GM03348 (cell line): ENCODE measurements at regions not wholly inside any gene's neighbourhood (a gene's known extent, or its start where the extent isn't known, plus 50 kb on each side); places are given as distances from the start of the nearest gene placed in this dataset.
"Not testable (repeated sequence)": the region's sequence is repeated elsewhere in the genome, so short reads cannot be mapped to it uniquely, and the experiment has no call there.

Source experiments
- DNase-seq: peaks from one replicate; pipeline ENCODE4 v3.0.0; 2012; ENCODE audit warnings: low spot score

DNA sequence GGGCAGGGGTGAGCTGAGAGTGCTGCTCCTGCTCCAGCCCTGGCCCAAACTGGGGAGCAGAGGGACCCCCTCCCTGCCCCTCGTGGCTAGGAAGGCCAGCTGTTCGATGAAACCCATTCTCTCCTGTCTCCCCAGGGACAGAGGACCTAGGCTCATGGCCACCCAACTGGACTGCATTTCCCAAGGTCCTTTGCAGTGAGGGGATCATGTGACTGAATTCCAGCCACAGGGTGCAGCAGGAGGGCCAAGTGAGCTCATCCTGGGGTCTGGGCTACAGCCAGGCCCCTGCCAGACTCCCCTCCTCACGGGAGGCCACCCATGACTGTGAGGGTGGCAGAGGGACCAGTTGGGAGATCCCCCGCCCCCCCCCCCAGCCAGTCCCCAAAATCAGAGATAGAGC, 777.6 kb downstream of the TBC1D22A start:
- DNase-seq, result no peak

GRCh38 chr22:47539374-47539773, 776.9 kb downstream of the TBC1D22A start:
- no peak for DNase-seq

DNA sequence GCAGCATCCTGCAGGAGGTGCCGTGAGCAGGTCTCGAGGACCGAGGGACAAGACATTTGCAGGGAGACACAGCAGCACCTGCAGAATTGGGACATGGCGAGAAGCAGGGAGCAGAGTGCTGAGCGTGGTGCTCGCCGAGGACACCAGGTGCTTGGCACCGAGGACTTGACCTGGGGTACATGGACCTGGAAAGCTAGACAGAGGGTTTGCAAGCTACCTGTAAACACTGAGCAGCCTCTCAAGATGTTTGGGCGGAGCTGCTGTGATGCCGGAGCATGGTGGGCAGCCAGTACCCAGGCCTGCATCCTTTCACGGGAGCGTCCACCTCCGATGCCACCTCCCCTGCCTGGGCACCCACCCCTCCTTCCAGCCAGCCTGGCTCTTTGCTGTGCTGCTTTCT, 773.2 kb downstream of the TBC1D22A start:
- DNase-seq, result no peak

DNA sequence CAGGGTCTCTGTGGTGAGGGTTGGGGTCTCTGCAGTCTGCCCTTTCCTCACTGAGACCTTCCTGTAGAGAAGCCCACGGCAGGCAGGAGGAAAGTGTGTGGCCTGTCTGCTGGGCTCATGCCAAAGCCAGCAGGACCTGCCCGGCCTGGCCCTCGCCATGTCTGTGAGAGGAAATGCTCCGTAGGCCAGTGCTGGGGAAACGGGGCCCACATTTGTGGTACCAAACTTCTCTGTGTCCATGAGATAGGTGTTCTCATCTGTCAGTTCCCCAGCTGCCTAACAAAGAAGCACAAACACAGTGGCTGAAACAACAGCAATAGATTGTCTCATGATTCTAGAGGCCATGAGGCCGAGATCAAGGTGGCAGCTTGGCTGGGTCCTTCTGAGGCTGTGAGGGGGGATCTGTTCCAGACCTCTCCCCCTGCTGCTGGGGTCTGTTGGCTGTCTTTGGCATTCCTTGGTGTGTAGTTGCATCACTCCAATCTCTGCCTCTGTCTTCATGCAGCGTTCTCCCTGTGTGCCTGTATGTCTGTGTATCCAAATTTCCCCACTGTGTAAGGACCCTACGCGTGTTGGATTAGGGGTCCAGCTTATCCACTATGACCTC, 772.5 kb downstream of the TBC1D22A start:
- DNase-seq, result no peak

- no peak for DNase-seq
These were observed 771.7 kb downstream of the TBC1D22A start for GRCh38 chr22:47533961-47534803.

GRCh38 chr22:47517062-47517461, 754.6 kb downstream of the TBC1D22A start:
- no peak for DNase-seq

DNA sequence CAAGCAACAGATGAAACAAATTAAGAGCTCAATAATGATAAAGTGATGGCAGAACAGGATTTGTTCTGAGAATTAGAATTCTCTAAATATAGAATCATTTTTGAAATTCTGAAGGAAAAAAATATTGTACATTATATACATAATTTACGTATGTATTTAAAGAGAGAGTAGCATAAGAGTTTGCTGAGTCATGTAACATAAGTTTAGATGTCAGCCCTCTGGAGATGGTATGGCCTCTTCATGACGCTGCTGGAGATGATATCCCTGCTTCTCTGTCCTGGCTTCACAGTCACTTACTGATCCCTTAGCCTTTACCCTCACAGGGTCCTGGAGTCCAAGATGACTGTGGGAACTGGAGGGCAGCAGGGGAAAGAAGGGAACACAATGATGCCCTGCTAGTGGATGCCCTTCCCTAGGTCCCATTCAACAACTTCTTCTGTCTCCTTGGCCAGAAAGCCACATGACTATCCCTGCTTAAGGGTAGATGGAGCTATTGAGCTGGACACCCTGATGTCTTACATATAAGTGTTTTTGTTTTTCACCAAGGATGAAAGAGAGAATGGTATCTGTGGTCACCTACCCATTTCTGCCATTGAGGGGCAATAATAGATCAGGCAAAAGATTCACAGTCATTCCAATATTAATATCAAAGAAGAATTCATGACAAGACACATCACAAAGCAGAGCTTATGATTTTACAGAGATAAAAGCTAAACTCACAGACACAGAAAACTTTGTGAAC, 753.1 kb downstream of the TBC1D22A start:
- no peak for DNase-seq

GRCh38 chr22:47512617-47513016, 750.2 kb downstream of the TBC1D22A start:
- no peak for DNase-seq

DNA sequence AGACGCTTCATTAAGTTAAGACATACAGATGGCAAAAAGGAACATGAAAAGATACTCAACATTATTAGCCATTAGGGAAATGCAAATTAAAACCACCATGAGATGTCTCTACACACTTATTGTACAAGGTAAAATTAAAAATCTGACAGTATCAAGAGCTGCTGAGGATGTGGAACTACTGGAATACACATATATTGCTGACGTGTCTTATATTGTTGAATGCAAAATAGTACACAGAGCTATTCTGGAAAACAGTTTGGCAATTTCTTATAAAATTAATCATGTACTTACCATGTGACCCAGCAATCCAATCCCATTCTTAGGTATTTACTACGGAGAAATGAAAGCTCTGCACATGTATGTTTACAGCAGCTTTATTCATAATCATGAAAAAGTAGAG, 742.5 kb downstream of the TBC1D22A start:
- DNase-seq, result no peak

- no peak for DNase-seq
These were observed 736.6 kb downstream of the TBC1D22A start for GRCh38 chr22:47498969-47499495.

GRCh38 chr22:47497666-47498065, 735.2 kb downstream of the TBC1D22A start:
- no peak for DNase-seq

DNA sequence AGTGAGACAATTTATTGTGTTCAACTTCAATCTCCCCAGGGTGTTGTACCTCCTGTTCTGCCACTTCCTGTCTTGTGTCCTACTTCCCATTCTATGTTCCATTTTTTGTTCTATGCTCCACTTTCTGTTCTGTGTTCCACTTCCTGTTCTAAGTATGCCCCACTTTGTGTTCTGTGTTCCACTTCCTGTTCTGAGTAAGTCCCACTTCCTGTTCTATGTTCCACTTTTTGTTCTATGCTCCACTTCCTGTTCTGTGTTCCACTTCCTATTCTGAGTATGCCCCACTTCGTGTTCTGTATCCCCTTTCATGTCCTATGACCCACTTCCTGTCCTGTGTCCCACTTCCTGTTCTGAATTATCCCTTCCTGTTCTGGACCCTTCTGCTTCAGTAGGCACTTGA, 732.7 kb downstream of the TBC1D22A start:
- DNase-seq, result no peak

DNA sequence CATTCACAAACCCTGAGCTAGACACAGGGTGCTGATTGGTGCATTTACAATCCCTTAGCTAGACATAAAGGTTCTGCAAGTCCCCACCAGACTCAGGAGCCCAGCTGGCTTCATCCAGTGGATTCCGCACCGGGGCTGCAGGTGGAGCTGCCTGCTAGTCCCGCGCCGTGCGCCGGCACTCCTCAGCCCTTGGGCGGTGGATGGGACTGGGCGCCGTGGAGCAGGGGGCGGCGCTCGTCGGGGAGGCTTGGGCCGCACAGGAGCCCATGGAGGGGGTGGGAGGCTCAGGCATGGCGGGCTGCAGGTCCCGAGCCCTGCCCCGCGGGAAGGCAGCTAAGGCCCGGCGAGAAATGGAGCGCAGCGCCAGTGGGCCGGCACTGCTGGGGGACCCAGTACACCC, 725.7 kb downstream of the TBC1D22A start:
- not testable (repeated sequence) for DNase-seq

DNA sequence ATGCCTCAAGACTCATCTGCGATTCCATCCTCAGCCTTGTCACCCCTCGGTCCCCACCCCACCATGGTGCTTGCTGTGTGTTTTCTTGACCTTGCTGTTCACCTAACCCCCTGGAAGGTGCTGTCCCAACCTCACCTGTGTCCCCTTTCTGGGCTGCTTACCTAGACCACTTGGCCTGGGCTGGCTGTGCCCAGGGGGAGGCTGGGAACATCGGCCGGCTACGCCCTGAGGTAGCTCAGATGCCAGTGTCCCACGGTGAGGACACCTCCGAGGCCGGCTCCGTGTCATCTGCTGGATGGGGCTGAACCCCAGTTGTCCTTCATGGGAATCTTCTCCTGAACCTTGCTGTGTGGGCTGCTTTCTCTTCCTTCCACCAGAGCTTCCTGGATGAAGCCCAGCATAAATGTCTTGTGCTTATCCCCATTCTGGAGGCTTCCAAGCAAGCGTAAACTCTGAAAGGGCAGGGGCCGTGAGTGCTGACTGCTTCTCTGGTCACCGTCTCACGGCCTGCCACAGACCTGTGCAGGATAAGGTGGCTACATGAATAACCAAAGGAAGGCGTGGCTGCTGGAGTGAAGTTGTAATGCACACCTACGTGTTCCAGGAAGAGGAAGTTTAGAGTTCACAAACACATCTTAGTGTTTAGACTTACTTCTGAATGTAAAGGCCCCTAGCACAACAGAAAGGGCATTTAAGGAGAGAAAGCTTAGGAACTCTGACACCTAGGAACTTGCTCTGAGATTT, 724.3 kb downstream of the TBC1D22A start:
- no peak for DNase-seq

DNA sequence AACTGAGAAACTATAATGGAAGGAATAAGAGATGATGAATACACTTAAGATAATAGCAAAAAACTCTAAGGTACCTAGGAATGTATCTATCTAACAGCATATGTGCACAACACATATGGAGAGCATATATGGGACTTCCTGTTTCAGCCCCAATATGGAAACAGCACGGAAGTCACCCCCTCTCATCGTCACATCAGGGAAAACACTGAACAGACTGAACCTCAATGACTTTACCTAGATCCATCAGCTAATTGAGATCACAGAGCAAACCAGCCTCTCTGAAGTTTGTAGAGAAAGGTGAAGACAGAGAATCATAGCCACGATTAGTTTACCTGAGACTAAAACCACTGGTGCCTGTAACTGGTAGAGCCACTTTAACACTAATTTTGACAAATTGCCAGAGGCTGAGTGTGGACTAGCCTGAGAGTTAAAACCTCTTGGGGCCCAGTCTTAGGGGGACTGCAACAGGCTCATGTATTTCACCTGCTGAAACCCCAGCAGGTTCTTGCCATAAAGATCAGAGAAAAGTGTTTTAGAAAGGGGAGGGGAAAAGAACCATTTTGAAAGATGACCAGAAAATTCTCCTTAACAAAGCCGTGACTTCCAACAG, 722.6 kb downstream of the TBC1D22A start:
- DNase-seq, result no peak

DNA sequence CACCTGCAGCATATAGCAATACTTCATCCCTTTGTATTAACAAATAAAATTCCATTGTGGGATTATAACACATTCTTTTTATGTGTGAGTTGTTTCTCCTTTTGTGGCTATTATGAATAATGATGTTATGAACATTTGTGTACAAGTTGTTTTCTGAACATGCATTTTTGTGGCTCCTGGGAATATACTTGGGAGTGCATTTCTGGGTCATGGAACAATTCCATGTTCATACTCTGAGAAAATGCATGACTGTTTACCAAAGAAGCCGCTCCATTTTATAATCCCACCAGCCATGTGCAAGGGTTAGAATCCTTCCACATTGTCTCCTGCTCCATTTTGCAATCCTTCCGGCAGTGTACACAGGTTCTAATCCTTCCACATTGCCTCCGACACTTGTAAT, 713.8 kb downstream of the TBC1D22A start:
- DNase-seq, result no peak

DNA sequence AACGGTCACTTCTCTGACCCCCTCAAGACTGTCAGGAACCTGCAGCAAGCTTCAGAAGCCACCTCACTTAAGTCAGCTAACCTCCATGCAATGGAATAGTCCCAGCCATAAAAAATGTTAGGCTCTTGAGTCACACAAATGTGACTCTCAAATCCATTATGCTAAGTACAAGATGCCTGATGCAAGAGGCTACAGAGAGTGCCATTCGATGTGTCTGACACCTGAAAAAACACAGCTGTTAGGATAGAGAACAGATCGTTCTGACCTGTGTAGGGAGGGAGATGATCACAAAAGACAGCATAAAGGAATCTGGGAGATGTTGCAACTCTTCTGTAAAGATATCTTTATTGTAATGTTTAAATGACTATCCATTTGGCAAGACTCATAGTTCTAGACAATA, 712.4 kb downstream of the TBC1D22A start:
- DNase-seq, result no peak

DNA sequence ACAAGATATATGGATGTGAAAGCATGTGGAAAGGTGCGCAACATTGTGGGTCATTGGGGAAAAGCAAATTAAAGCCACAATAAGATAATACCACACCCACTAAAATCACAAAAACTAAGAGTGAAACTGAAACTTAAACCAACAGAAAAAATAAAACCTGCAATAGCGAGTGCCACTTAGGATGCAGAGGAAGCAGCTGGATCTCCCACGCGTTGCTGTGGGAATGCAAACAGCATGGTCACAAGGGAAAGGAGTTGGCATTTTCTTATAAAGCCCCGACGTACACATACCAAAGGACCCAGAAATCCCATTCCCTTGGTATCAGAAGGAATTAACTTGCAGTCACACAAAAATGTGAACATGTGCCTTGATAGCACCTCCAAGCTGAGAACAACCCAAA, 712.0 kb downstream of the TBC1D22A start:
- no peak for DNase-seq

GRCh38 chr22:47472636-47473035, 710.2 kb downstream of the TBC1D22A start:
- DNase-seq, result no peak

GRCh38 chr22:47471406-47471805, 709.0 kb downstream of the TBC1D22A start:
- no peak for DNase-seq

DNA sequence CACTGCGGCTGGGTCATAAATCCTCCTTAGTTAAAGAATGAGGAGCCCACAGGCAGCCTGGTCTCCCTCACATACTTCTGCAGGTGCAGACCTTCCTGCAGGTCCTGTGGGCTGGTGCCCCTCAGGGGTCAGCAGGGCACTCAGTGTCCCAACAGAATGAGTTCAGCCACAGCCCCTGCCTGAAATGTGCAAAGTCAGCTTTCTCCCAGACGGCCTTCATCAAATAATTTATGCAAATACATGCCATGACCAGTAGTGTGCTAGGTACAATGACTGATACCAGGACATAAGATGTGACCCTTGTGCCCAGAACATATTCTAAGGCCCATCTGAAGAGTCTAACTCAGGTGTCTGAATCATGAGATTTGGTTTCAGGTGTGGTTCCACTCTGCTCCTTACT, 703.4 kb downstream of the TBC1D22A start:
- DNase-seq, result no peak

- DNase-seq, result no peak
These were observed 702.8 kb downstream of the TBC1D22A start for GRCh38 chr22:47465222-47465621.
